HepG2 (cell line): ENCODE measurements at regions not wholly inside any gene's neighbourhood (a gene's known extent, or its start where the extent isn't known, plus 50 kb on each side); places are given as distances from the start of the nearest gene placed in this dataset.

ENCODE experiments used
- CEBPZ ChIP-seq: IDR thresholded peaks from 2 replicates; pipeline ENCODE4 v1.6.1; 2012; ENCODE audit warnings: low read length, improper control_type of control experiment
- HNRNPUL1 ChIP-seq: fragments of 200-400 bp; formaldehyde crosslinking; IDR thresholded peaks from 2 replicates; pipeline ENCODE4 v1.6.1; 2017; ENCODE audit warnings: low read depth, mild to moderate bottlenecking, low read length, moderate library complexity
- KLF12 ChIP-seq: sonication (generic); formaldehyde crosslinking; IDR thresholded peaks from 2 replicates; pipeline ENCODE4 v1.4.0; 2020; ENCODE audit warnings: missing genetic modification reagents, borderline replicate concordance
- MEF2D ChIP-seq: sonication (generic); formaldehyde crosslinking; IDR thresholded peaks from 2 replicates; pipeline ENCODE4 v1.5.1; 2020; ENCODE audit warnings: mild to moderate bottlenecking, missing genetic modification reagents
- NBN ChIP-seq: fragments of 450-650 bp; conservative IDR thresholded peaks from 2 replicates; pipeline ENCODE4 v1.6.1; 2017
- ZFP36 ChIP-seq: fragments of 150-350 bp; IDR thresholded peaks from 2 replicates; pipeline ENCODE4 v1.6.1; 2018; ENCODE audit warnings: borderline replicate concordance, low read length, low read depth; ENCODE audit not compliant: partially characterized antibody
- ZHX2 ChIP-seq, 2 experiments: sonication (generic) in 1 of 2; formaldehyde crosslinking in 1 of 2; IDR thresholded peaks; 2 replicates each; pipeline versions ENCODE4 v1.6.1 to v1.9.0; 2014 to 2022; ENCODE audit warnings: antibody characterized with exemption in 1 of 2, borderline replicate concordance in 1 of 2, inconsistent platforms in 1 of 2, low read depth in 1 of 2, missing genetic modification reagents in 1 of 2
- ZNF343 ChIP-seq: sonication (generic); formaldehyde crosslinking; IDR thresholded peaks from 2 replicates; pipeline ENCODE4 v1.4.0; 2020; ENCODE audit warnings: mild to moderate bottlenecking, missing genetic modification reagents
- ZNF530 ChIP-seq: sonication (generic); formaldehyde crosslinking; IDR thresholded peaks from 2 replicates; pipeline ENCODE4 v1.5.0; 2020; ENCODE audit warnings: low read depth, mild to moderate bottlenecking, missing genetic modification reagents
- ZNF83 ChIP-seq: sonication (generic); formaldehyde crosslinking; IDR thresholded peaks from 2 replicates; pipeline ENCODE4 v1.4.0; 2020; ENCODE audit warnings: missing genetic modification reagents, mild to moderate bottlenecking, borderline replicate concordance
- TF ChIP-seq, protein P1 (sequence below): IDR thresholded peaks from 2 replicates; pipeline ENCODE4 v1.6.1; 2018; ENCODE audit warnings: missing genetic modification reagents
- TF ChIP-seq, protein P2 (sequence below): IDR thresholded peaks from 2 replicates; pipeline ENCODE4 v1.6.1; 2016; ENCODE audit warnings: low read depth, control low read depth
- TF ChIP-seq, protein P3 (sequence below): sonication (generic); formaldehyde crosslinking; IDR thresholded peaks from 2 replicates; pipeline ENCODE4 v1.4.0; 2020; ENCODE audit warnings: missing genetic modification reagents, mild to moderate bottlenecking, borderline replicate concordance

DNA sequence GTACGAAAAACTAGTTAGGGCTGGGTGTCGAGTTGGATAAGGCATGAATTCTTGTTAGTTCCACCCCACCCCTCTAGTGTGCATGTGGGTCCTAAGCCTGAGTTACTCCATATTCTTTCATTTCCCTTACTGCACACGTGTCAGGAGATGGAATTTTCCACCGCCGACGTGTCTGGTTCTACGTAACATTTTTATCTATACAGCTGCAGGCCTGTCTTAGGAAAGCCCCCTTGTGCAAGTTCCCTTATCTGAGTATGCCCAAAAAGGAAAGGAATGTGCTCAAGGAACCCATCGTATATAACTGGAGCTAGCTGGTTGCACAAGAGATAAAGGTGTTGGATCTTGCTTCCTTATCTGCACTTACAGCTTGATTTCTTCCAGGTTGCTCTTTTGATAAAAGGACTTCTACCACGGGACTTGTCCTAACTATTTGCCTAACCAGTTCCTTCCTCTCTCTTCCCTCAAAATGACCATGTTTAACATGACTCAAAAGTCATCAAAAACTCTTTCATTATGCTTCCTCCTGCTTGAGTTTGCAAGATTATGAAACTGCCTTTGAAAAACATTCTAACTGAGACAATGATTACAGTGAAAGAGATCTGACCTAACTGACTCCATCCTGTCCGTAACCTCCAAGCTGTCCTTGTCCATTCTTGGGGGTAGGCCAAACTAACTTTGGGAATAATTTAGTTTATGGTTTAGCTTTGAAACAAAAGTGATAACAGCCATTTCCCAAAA, 181.4 kb downstream of the AKR1D1 start (continued):
- TF ChIP-seq HNRNPUL1, result no peak
- TF ChIP-seq, protein P1, sequence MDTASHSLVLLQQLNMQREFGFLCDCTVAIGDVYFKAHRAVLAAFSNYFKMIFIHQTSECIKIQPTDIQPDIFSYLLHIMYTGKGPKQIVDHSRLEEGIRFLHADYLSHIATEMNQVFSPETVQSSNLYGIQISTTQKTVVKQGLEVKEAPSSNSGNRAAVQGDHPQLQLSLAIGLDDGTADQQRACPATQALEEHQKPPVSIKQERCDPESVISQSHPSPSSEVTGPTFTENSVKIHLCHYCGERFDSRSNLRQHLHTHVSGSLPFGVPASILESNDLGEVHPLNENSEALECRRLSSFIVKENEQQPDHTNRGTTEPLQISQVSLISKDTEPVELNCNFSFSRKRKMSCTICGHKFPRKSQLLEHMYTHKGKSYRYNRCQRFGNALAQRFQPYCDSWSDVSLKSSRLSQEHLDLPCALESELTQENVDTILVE (CRISPR knock-in tag), result no peak; the same call in 1 of the 2 replicates
- no peak for TF ChIP-seq KLF12 (CRISPR knock-in tag)
- no peak for TF ChIP-seq NBN
- TF ChIP-seq, protein P2, sequence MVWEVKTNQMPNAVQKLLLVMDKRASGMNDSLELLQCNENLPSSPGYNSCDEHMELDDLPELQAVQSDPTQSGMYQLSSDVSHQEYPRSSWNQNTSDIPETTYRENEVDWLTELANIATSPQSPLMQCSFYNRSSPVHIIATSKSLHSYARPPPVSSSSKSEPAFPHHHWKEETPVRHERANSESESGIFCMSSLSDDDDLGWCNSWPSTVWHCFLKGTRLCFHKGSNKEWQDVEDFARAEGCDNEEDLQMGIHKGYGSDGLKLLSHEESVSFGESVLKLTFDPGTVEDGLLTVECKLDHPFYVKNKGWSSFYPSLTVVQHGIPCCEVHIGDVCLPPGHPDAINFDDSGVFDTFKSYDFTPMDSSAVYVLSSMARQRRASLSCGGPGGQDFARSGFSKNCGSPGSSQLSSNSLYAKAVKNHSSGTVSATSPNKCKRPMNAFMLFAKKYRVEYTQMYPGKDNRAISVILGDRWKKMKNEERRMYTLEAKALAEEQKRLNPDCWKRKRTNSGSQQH (CRISPR knock-in tag), result 0 out of 2 replicates have a peak, but pooled peaks have one; percentile 80
- peak; percentile 99 for TF ChIP-seq MEF2D (CRISPR knock-in tag)
- no peak for TF ChIP-seq CEBPZ
- TF ChIP-seq ZNF530 (CRISPR knock-in tag), result no peak
- TF ChIP-seq ZHX2 (IDR thresholded peaks at IDR 0.05; ENCODE audit: low read depth), result no peak
- peak; percentile 77; the same call in 1 of the 2 replicates for TF ChIP-seq ZHX2 (CRISPR knock-in tag; IDR thresholded peaks at IDR 0.05; ENCODE audit: borderline replicate concordance)
- no peak for TF ChIP-seq ZNF343 (CRISPR knock-in tag)
- TF ChIP-seq ZNF83 (CRISPR knock-in tag), result no peak
- TF ChIP-seq, protein P3, sequence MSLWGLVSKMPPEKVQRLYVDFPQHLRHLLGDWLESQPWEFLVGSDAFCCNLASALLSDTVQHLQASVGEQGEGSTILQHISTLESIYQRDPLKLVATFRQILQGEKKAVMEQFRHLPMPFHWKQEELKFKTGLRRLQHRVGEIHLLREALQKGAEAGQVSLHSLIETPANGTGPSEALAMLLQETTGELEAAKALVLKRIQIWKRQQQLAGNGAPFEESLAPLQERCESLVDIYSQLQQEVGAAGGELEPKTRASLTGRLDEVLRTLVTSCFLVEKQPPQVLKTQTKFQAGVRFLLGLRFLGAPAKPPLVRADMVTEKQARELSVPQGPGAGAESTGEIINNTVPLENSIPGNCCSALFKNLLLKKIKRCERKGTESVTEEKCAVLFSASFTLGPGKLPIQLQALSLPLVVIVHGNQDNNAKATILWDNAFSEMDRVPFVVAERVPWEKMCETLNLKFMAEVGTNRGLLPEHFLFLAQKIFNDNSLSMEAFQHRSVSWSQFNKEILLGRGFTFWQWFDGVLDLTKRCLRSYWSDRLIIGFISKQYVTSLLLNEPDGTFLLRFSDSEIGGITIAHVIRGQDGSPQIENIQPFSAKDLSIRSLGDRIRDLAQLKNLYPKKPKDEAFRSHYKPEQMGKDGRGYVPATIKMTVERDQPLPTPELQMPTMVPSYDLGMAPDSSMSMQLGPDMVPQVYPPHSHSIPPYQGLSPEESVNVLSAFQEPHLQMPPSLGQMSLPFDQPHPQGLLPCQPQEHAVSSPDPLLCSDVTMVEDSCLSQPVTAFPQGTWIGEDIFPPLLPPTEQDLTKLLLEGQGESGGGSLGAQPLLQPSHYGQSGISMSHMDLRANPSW (CRISPR knock-in tag), result peak; percentile 90
- no peak for TF ChIP-seq ZFP36
